Spinal cord (tissue), 9 donors: ENCODE measurements at regions not wholly inside any gene's neighbourhood (a gene's known extent, or its start where the extent isn't known, plus 50 kb on each side); places are given as distances from the start of the nearest gene placed in this dataset.

Experiments used
- DNase-seq, 6 donors: peaks; one replicate each; pipeline versions ENCODE4 v3.0.0 to v3.0.0-alpha.2; 2013 to 2015; ENCODE audit warnings: low spot score in 6 of 6, low read depth in 4 of 6
- H3K27ac ChIP-seq: one replicate; pipeline ENCODE4 v1.5.1; 2013; ENCODE audit warnings: low read depth, low read length, control low read depth
- H3K27me3 ChIP-seq: one replicate; pipeline ENCODE4 v1.6.1; 2013; ENCODE audit warnings: low read length; ENCODE audit not compliant: control insufficient read depth, insufficient read depth
- H3K36me3 ChIP-seq: one replicate; pipeline ENCODE4 v1.6.1; 2013; ENCODE audit warnings: low read length; ENCODE audit not compliant: control insufficient read depth, insufficient read depth
- H3K4me1 ChIP-seq: one replicate; pipeline ENCODE4 v1.6.1; 2013; ENCODE audit warnings: low read length; ENCODE audit not compliant: control insufficient read depth, insufficient read depth
- H3K4me3 ChIP-seq: one replicate; pipeline ENCODE4 v1.5.1; 2013; ENCODE audit warnings: low read depth, low read length, control low read depth
- H3K9me3 ChIP-seq: one replicate; pipeline ENCODE4 v1.6.1; 2013; ENCODE audit warnings: low read length; ENCODE audit not compliant: control insufficient read depth, insufficient read depth
- WGBS: methylation state at CpG from one replicate; pipeline ENCODE4 v1.1.5; 2013; ENCODE audit warnings: missing lambda C conversion rate; ENCODE audit not compliant: insufficient coverage; 5-methylcytosine and 5-hydroxymethylcytosine counted together
- donor health status: healthy.

DNA sequence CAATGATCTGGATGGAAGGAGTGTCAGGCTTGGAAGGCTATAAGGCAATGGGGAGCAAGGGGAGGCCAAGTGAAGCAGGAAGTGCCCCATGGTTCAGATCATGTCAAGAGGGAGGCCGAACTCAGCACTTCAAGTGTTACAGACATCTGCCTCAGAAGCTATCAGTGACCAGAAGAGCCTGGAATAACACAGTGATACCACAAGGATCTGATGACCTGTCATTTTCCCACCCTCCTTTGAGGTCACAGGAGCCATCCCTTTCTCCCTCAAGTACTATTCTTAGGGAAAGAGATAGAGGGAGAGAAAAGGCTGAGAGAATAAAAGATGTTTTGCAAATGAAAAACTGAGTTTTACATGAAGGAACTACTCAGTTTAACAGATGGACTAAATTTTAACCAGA, 454.8 kb downstream of the CSNK1G3 start:
- H3K27me3 ChIP-seq = no peaks in the 10 kb centered on the region
- H3K36me3 ChIP-seq = no peaks in the 10 kb centered on the region
- no peaks in the 10 kb centered on the region for H3K4me1 ChIP-seq
- no peak for DNase-seq
- WGBS = 100% methylated on average over 1 of the region's 1 CpG
- no peak overlapping the region for H3K27ac ChIP-seq
- H3K4me3 ChIP-seq = no peak overlapping the region
- no peaks in the 10 kb centered on the region for H3K9me3 ChIP-seq

DNA sequence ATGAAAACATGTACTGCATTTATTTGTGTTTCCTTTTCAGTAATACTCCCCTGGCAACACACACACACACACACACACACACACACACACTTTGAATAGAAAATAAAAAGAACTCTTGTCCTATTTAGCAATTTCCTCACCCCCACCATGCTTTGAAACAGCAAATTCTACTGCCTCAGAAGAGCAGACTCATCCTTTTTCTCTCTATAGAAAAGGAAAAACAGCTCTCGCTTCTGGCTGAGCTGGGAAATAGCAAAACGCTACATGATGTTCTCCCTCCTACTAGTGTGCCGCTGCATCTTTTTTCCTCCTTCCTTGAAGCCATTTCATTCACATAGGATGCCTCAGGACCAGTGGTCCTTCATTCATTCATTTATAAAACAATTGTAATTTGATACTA, 453.6 kb downstream of the CSNK1G3 start:
- Histone ChIP-seq H3K27ac (no peak overlapping the region), H3K9me3 (no peaks in the 10 kb centered on the region), H3K27me3 (no peaks in the 10 kb centered on the region), H3K4me3 (no peak overlapping the region), H3K36me3 (no peaks in the 10 kb centered on the region), H3K4me1 (no peaks in the 10 kb centered on the region)
- peak in 4 of 6 donors; percentile 23 to 76 (median 44) for DNase-seq
- WGBS = no CpG with 5 or more reads among the region's 3 CpGs

DNA sequence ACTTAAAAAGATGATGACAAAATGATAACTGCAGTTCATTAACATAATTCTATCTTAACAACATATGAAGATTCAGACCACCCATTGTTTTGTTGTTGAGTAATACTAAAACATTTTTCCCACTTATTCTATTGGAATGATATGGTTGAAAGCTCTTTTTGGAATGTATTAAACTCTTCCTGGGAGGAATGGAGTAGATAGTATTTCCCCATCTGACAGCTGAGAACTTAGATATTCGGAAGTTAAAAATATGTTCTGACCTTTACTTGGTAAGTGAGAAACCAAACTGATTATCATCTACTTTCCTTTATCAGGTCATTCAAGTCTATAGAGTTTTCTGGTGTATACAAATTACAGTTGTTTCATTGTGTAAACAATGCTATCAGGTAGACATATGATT, 452.9 kb downstream of the CSNK1G3 start:
- no peak overlapping the region for H3K27ac ChIP-seq

GRCh38 chr5:123960526-123960925, 448.5 kb downstream of the CSNK1G3 start:
- Histone ChIP-seq H3K4me1 (no peaks in the 10 kb centered on the region), H3K4me3 (no peak overlapping the region), H3K36me3 (no peaks in the 10 kb centered on the region), H3K27ac (no peak overlapping the region), H3K27me3 (no peaks in the 10 kb centered on the region), H3K9me3 (no peaks in the 10 kb centered on the region)
- DNase-seq = no peak
- no CpG with 5 or more reads among the region's 5 CpGs for WGBS

More for the DNA sequence above, 452.9 kb downstream of the CSNK1G3 start:
- Histone ChIP-seq H3K4me1 (no peaks in the 10 kb centered on the region), H3K27me3 (no peaks in the 10 kb centered on the region), H3K4me3 (no peak overlapping the region), H3K36me3 (no peaks in the 10 kb centered on the region), H3K9me3 (no peaks in the 10 kb centered on the region)
- no CpG with 5 or more reads among the region's 1 CpG for WGBS
- DNase-seq = no peak

DNA sequence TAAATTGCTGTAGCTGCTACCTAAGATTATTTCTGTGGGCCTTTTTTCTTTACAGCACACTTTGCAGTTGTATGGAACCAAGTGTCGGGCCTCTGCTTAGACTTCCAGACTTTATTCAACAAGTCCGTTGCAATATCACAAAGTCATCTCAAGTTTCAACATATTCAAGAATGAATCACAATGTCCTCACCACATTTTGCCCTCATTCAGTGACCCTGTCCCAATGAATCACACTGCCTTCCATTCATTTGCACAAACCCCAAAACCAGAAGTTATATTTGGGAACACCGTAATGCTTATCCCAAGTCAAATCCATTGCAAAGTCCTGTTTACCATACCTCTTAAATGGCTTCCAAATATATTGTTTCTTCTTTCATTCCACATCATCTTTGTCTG, 439.6 kb downstream of the CSNK1G3 start:
- DNase-seq = no peak
- Histone ChIP-seq H3K27ac (no peak overlapping the region), H3K4me1 (peaks cover 3% of the 10 kb centered on the region), H3K4me3 (no peak overlapping the region), H3K9me3 (no peaks in the 10 kb centered on the region), H3K27me3 (no peaks in the 10 kb centered on the region), H3K36me3 (no peaks in the 10 kb centered on the region)
- 96% methylated on average over 3 of the region's 3 CpGs for WGBS

GRCh38 chr5:123950701-123951581, 439.0 kb downstream of the CSNK1G3 start:
- Histone ChIP-seq H3K36me3 (no peaks in the 10 kb centered on the region), H3K9me3 (no peaks in the 10 kb centered on the region), H3K4me1 (peaks cover 3% of the 10 kb centered on the region), H3K4me3 (no peak overlapping the region), H3K27me3 (no peaks in the 10 kb centered on the region), H3K27ac (no peak overlapping the region)
- peak in 1 of 6 donors; percentile 13 for DNase-seq
- 20% methylated on average over 1 of the region's 10 CpGs for WGBS

- no peak overlapping the region for H3K27ac ChIP-seq
- H3K4me1 ChIP-seq = peaks cover 3% of the 10 kb centered on the region
- no peak overlapping the region for H3K4me3 ChIP-seq
- no peaks in the 10 kb centered on the region for H3K27me3 ChIP-seq
- DNase-seq = peak in 1 of 6 donors; percentile 53
- no peaks in the 10 kb centered on the region for H3K36me3 ChIP-seq
- H3K9me3 ChIP-seq = no peaks in the 10 kb centered on the region
- WGBS = 60% methylated on average over 4 of the region's 6 CpGs
Observed at GRCh38 chr5:123949807-123950340, 437.9 kb downstream of the CSNK1G3 start.

GRCh38 chr5:123949043-123949804, 437.2 kb downstream of the CSNK1G3 start:
- H3K4me3 ChIP-seq = no peak overlapping the region
- H3K36me3 ChIP-seq = no peaks in the 10 kb centered on the region
- WGBS = 97% methylated on average over 31 of the region's 32 CpGs
- no peak overlapping the region for H3K27ac ChIP-seq
- no peaks in the 10 kb centered on the region for H3K27me3 ChIP-seq
- H3K9me3 ChIP-seq = no peaks in the 10 kb centered on the region
- no peak for DNase-seq
- H3K4me1 ChIP-seq = peaks cover 3% of the 10 kb centered on the region

- no peak overlapping the region for H3K27ac ChIP-seq
- H3K36me3 ChIP-seq = no peaks in the 10 kb centered on the region
- WGBS = no CpG with 5 or more reads among the region's 2 CpGs
- no peak for DNase-seq
- H3K4me1 ChIP-seq = peaks cover 3% of the 10 kb centered on the region
- H3K9me3 ChIP-seq = no peaks in the 10 kb centered on the region
- no peaks in the 10 kb centered on the region for H3K27me3 ChIP-seq
- H3K4me3 ChIP-seq = no peak overlapping the region
Observed at GRCh38 chr5:123947797-123948196, 435.8 kb downstream of the CSNK1G3 start.
